Amniotic epithelial cell (primary cell): ENCODE measurements at regions not wholly inside any gene's neighbourhood (a gene's known extent, or its start where the extent isn't known, plus 50 kb on each side); places are given as distances from the start of the nearest gene placed in this dataset.

Experiments used
- DNase-seq: peaks from one replicate; pipeline ENCODE4 v3.0.0-alpha.2; 2010; ENCODE audit warnings: low read depth

DNA sequence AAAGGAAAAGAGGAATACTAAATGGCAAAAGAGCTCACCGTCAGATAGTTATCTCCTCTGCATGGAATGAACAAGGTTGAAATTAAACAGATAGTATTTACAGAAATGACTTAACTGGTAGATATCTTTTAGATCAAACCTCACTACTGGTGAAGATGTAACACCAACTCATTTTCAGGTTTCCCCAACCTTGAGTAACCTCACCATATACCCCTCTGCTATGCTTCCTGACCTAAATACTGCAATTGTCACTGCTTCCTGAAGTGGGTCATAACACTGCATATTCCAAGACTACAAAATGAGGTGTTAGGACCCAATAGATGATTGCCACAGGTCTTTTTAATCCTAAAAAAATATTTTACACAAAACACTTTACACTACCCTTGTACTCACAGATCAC, 76.3 kb upstream of the PLEKHA5 start:
- no peak for DNase-seq

DNA sequence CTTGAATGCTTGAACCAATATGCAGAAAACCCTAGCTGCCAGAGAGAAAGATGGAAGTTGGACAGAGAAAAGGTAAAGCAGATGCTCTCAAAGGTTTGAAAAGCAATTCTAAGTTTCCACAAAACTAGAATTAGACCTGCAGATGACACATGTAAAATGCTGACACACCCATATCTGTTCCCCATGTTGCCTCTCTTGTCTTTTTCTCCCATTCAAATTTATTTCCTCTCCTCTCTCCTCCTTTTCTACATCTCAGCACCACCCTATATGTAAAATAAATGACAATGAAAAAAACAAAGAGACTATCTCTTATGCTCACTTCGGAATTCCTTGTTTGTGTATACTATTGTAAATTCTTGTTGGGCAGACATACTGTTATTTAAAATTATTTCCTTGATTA, 75.5 kb upstream of the PLEKHA5 start:
- no peak for DNase-seq

DNA sequence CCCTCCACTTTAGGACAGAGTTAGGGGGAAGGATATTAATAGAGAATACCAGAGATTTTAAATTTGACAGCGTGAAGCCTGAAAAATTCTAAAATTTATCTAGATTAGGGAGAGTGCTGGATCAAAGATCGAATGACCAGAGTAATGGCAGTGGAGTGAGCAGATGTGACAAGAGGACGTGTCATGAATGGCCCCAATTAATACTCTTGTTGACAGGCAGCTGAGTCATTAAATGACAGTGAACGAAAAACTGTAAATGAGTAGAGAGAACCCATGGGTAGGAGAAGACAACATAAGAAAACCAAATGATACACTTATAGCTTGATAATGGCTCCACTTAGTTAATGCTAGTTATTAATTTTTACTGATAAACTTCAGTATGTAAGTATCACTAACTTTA, 73.9 kb upstream of the PLEKHA5 start:
- DNase-seq, result no peak

DNA sequence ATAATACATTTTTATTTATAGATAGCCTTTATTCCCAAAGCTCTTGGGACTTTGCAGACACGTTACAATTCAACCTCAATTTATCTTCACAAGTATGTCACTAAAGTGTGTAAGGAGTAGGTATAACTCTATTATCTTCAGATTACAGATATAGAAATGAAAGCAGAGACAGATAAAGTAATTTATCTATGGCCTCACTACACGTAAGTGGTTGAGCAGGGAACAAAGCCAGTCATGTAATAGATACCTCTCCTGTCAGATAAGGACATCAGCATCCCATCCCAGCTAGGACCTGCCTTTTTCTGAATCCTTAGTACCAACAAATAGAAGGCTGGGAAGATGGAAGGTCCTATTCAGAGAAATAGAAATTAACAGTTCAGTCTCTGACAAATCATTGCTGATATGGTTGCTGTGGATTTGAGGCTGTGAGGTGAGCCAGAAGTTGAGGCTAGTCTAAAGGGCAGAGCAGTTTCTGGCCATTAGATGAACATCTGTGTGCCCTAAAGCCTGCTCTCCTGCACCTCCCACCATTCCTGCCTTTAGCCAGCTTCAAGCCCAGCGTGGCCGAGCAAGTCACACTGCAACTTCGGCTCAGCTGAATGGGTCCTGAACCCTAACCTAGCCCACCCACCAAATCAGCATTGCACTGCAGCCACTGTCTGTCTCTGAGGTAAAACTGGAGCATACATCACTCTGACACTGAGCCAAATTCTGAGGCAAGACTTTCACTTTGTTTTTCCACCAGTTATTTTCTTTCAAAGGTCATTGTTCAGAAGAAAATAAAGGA, 71.1 kb upstream of the PLEKHA5 start:
- no peak for DNase-seq

DNA sequence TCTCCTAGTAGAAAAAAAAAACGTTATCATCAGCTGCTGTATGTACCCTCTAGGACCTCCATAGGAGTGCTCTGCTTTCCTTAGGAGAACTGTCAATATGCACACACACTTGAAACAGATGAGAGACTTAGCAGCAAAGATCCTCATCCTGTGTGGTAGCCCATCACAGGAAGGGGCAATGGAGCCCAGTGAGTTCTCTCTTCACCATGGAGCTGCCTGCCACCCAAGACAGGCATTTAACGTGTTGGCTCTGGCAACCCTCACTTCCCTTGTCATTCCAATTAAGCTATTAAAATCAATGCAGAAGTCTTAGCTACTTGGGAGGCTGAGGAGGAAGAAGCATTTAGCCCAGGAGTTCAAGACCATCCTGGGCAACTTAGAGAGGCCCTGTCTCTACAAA, 64.8 kb upstream of the PLEKHA5 start:
- no peak for DNase-seq

DNA sequence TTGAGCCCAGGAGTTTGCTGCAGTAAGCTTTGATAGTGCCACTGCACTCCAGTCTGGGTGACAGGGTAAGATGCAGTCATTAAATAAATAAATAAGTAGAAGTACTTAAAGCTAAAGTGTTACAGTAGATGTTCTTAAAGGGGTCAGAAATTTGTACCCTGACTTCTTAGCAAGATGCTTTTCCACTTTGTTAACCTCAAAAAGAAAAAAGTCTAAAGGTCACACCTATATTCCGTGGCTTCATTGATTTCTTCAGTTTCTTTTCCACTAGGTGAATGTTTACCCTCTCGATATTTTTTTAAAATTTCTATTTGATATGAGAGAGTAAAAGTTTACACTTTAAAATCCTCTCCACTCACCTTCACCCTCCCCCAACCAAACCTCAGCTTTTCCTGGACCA, 64.3 kb upstream of the PLEKHA5 start:
- no peak for DNase-seq

DNA sequence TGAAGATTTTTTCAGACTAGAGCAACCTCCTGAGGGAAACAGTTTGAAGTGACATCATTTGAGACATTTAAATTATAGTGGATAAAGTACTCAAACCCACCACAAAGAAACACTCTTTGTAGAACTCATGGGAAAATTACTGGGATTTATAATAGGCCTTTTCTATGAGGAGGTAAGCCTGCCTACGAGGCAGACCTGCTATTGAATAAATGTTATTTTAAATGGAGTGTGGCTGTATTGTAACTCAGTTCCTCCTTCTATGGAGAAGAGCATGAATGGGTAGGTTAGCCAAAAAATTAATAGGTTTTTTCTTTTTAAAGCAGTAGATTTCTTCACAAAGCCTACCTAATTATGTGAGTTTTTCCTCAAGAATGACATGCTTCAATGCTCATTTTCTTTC, 63.7 kb upstream of the PLEKHA5 start:
- no peak for DNase-seq

DNA sequence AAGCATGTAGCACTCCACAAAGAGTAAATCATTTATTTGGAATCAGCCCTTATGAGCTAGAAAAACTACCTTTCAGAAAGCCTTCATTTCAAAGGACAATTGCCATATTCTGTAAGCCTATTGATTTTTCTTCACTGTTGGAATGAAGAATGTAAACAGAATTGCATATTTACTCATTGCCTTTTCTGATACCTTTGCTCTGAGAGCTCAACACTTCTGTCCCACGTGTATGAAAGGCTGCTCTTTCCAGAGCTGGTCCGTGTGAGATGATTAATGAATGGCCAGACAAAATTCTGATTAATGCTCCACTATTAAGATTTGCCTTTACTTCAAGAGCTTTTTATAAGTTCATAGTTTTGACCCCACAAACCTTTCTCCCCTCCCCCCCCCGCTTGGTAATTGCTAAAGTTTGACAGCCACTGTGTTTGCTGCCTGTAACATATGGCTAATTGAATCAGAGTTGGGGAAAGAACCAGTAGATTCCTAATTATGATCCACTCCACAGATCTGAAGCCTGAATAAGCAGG, 63.0 kb upstream of the PLEKHA5 start:
- DNase-seq, result no peak

DNA sequence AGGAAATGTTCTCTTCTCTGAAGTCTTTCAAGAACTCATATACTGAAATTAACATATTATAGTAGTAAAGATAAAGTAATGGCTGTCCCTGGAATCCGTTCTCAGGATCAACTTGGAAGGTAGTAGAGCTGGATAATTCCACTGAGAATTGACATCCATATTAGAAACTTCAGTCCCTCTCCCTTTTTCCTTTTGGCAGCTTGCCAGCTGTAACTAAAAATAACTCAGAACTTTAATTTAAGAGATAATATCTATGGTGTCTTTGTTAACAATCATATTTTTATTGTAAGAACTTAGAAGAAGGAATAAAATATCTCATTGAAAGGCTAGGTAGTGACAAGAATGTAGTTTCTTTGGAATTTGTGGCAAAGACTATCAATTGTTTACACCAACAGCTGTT, 61.4 kb upstream of the PLEKHA5 start:
- no peak for DNase-seq

DNA sequence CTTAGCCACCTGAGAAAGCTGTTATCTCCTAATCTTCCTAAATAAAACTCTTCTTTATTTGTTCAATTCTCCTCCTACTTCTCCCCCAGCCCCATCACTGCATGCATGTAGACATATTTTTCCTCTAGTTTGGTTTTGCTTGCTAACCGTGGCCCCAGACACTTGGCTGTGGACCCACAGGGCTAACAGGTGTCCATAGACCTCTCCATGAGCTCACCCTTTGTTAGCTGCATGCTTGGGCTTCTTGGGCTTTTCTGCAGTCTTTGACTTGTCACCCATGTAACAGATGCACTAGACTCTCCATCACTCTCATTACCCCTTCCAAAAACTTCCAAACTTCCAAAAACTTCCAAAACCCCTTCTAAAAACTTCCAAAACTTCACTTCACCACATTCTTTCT, 59.2 kb upstream of the PLEKHA5 start:
- no peak for DNase-seq

DNA sequence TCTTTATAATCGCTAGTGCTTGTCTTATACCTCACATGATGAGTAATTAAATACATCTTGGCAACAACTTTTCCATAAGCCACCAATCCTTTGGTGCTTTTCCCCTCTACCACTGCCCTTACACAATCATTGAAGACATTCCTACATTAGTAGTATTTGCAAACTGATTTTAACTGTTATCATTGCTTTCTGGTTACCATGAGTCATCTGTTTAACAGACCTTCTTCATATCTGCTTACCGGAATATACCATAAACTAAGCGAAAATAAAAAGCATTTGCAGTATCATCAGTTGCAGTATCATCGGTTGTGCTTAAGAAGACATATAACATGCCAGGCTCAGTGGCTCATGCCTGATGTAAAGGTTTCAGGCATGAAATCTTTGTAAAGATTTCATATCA, 54.8 kb upstream of the PLEKHA5 start:
- peak; percentile 69 for DNase-seq

DNA sequence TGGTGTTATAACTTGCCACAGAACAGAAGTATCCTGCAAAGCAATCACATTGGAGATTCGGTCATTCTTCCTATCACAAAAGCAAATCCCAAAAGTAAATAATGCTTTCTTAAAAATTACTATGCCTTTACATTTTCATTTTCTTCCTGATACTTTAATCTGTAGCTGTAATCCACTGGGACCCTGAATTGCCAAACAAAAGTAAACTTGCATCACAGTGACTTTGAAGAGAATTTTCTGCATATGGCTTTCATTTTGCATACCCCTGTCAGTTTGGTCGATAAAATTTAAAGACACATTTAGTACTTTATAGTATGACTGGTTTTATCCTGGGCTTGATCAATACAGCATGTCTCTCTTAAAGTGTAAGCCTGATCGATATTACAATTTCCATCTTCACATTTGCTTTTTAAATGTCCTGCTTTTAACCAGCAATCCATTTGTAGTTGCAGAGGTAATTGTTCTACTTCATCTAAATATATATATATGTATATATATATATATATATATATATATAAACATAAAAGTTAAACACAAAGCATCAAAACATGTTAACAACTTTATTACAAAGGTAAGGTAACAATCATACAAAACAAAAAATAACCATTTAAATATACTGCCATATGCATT, 53.7 kb upstream of the PLEKHA5 start:
- DNase-seq, result no peak
